DND-41 (cell line): ENCODE measurements at regions not wholly inside any gene's neighbourhood (a gene's known extent, or its start where the extent isn't known, plus 50 kb on each side); places are given as distances from the start of the nearest gene placed in this dataset.

ENCODE experiments used
- ATAC-seq: fragments of 200-7000 bp; cut with Tn5 transposase; 3 replicates; pipeline ENCODE4 v1.9.1; 2021; ENCODE audit warnings: low read depth; ENCODE audit not compliant: insufficient read depth
- DNase-seq: peaks from one replicate; pipeline ENCODE4 v3.0.0-alpha.2; 2020
- H2AFZ ChIP-seq: 2 replicates; pipeline ENCODE4 v1.6.0; 2012; ENCODE audit warnings: low read depth, low read length
- H3K27ac ChIP-seq: 2 replicates; pipeline ENCODE4 v1.5.1; 2012; ENCODE audit warnings: low read length, inconsistent platforms
- H3K27me3 ChIP-seq: fragments of 200-600 bp; sonication (generic); 2 replicates; pipeline ENCODE4 v1.6.0; 2012; ENCODE audit warnings: low read length, mild to moderate bottlenecking, inconsistent platforms; ENCODE audit not compliant: insufficient read depth, poor library complexity
- H3K36me3 ChIP-seq: 2 replicates; pipeline ENCODE4 v1.5.1; 2012; ENCODE audit warnings: low read length, inconsistent platforms; ENCODE audit not compliant: insufficient read depth
- H3K4me1 ChIP-seq: 2 replicates; pipeline ENCODE4 v1.5.1; 2012; ENCODE audit warnings: mild to moderate bottlenecking, low read length; ENCODE audit not compliant: insufficient read depth
- H3K4me2 ChIP-seq: 2 replicates; pipeline ENCODE4 v1.6.0; 2012; ENCODE audit warnings: mild to moderate bottlenecking, moderate library complexity, low read length, inconsistent platforms; ENCODE audit not compliant: insufficient read depth
- H3K4me3 ChIP-seq, 2 experiments: fragments of 200-600 bp in 1 of 2; shearing (Covaris generic) in 1 of 2; 2 replicates each; pipeline ENCODE4 v1.5.1; 2012 to 2016; ENCODE audit warnings: inconsistent platforms in 2 of 2, low read length in 2 of 2, mild to moderate bottlenecking in 2 of 2, low read depth in 1 of 2, moderate library complexity in 1 of 2
- H3K79me2 ChIP-seq: 2 replicates; pipeline ENCODE4 v1.6.0; 2012; ENCODE audit warnings: low read length, inconsistent platforms; ENCODE audit not compliant: insufficient read depth
- H3K9ac ChIP-seq: 2 replicates; pipeline ENCODE4 v1.6.0; 2012; ENCODE audit warnings: low read depth, mild to moderate bottlenecking, inconsistent platforms, low read length, moderate library complexity
- H3K9me3 ChIP-seq: 2 replicates; pipeline ENCODE4 v1.5.1; 2012; ENCODE audit warnings: low read length, moderate library complexity, mild to moderate bottlenecking, inconsistent platforms; ENCODE audit not compliant: insufficient read depth, severe bottlenecking
- H4K20me1 ChIP-seq: 2 replicates; pipeline ENCODE4 v1.6.0; 2012; ENCODE audit warnings: low read length; ENCODE audit not compliant: insufficient read depth
- EZH2 ChIP-seq: IDR thresholded peaks from 3 replicates; pipeline ENCODE4 v1.6.1; 2012; ENCODE audit warnings: borderline replicate concordance, low read depth, mild to moderate bottlenecking, moderate library complexity, low read length, inconsistent platforms; ENCODE audit not compliant: severe bottlenecking
- TF ChIP-seq, protein P1 (sequence below): IDR thresholded peaks from 2 replicates; pipeline ENCODE4 v1.5.1; 2012; ENCODE audit warnings: borderline replicate concordance, low read length, moderate library complexity, mild to moderate bottlenecking; ENCODE audit not compliant: poor library complexity, severe bottlenecking; ENCODE audit errors: extremely low read depth

DNA sequence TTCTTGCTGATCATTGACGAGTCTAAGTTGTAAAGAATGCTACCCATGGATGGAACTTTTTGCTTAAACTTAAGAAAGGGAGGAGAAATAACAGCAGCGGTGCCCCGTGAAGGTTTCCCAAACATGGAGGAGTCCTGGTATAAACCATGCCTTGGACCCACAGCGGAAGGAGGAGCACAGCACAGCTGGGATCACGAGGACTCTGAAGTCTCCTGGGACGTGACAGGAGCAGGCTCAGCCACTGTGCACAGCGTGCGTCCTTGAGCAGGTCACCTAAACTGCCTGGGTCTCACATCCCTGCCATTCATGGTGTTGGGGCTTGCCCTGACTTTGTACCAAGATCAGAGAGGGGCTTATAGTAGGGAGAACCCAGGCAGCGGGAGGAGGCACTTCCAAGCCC lies 56.1 kb upstream of the UNC93A start:
- Histone ChIP-seq H3K27ac (no peak overlapping the region), H2AFZ (no peak overlapping the region), H4K20me1 (no peaks in the 10 kb centered on the region), H3K4me2 (no peak overlapping the region), H3K4me3 (no peak overlapping the region), H3K9me3 (no peaks in the 10 kb centered on the region), H3K4me1 (no peaks in the 10 kb centered on the region), H3K36me3 (no peaks in the 10 kb centered on the region), H3K79me2 (no peaks in the 10 kb centered on the region), H3K27me3 (peaks cover 4% of the 10 kb centered on the region), H3K9ac (no peak overlapping the region)
- DNase-seq, result no peak
- ATAC-seq, result no peak
- TF ChIP-seq, protein P1, sequence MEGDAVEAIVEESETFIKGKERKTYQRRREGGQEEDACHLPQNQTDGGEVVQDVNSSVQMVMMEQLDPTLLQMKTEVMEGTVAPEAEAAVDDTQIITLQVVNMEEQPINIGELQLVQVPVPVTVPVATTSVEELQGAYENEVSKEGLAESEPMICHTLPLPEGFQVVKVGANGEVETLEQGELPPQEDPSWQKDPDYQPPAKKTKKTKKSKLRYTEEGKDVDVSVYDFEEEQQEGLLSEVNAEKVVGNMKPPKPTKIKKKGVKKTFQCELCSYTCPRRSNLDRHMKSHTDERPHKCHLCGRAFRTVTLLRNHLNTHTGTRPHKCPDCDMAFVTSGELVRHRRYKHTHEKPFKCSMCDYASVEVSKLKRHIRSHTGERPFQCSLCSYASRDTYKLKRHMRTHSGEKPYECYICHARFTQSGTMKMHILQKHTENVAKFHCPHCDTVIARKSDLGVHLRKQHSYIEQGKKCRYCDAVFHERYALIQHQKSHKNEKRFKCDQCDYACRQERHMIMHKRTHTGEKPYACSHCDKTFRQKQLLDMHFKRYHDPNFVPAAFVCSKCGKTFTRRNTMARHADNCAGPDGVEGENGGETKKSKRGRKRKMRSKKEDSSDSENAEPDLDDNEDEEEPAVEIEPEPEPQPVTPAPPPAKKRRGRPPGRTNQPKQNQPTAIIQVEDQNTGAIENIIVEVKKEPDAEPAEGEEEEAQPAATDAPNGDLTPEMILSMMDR, result no peak
- no peak for TF ChIP-seq EZH2

DNA sequence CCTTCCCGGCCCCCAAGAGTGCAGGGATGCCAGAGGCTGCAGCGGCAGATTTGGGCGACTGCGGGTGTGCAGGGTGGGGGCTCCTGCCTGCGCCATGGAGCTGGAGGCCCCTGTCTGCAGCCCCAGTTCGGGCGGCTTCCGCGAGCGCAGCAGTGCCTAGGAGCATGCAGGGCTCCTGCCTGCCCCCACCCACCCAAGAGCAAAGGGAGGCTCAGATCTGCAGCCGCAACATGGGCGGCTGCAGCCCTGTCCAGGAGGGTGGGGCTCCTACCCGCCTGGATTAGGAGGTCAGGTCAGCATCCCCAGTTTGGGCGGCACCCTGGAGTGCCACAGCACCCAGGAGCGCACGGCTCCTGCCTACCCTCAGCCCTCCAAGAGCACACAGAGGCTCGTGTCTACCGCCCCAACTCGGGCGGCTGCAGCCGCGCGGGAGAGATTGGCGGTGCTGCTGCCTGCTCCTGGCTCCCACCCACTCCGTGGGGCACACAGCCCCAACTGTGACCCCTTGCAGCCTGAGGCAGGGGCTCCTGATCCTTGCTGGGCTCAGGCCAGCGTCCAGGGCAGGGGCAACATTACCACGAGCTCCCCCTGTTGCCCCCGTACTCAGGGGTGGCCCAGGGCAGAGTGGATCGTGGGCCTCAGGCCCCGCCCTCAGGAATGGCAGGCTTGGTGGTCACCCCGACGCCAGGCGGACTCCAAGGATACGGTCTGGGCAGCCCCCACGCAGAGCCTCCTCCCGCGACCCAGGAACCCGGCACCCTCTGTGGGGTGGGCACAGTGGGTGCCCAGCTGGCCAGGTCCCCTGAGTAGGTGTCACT lies 55.5 kb upstream of the UNC93A start:
- Histone ChIP-seq H3K4me1 (no peaks in the 10 kb centered on the region), H3K9ac (no peak overlapping the region), H3K4me2 (no peak overlapping the region), H3K79me2 (no peaks in the 10 kb centered on the region), H3K9me3 (no peaks in the 10 kb centered on the region), H3K27ac (no peak overlapping the region), H4K20me1 (no peaks in the 10 kb centered on the region), H3K36me3 (no peaks in the 10 kb centered on the region), H2AFZ (no peak overlapping the region), H3K27me3 (peaks cover 4% of the 10 kb centered on the region), H3K4me3 (no peak overlapping the region)
- TF ChIP-seq EZH2, result no peak
- TF ChIP-seq, protein P1, result no peak
- DNase-seq (no peak), ATAC-seq (no peak)

DNA sequence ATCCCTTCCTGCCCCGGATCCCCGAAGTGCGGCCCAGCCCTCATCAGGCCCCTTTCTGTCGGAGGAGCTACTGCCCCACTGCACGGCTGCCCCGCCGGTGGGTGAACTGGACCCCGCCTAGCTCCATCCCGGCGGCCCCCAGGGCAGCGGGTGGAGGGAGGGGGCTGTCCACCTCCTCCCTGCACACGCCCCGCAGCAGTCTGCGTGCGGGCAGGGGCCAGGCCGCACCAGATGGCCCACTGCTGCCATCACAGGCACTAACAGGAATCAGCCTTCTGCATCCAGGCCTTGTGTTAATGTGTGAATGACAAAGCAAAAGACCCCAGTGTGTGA lies 54.9 kb upstream of the UNC93A start:
- H3K9ac ChIP-seq, result no peak overlapping the region
- H3K4me1 ChIP-seq, result no peaks in the 10 kb centered on the region
- DNase-seq, result no peak
- TF ChIP-seq, protein P1, result no peak
- no peak for TF ChIP-seq EZH2
- no peaks in the 10 kb centered on the region for H4K20me1 ChIP-seq
- no peaks in the 10 kb centered on the region for H3K9me3 ChIP-seq
- no peak overlapping the region for H2AFZ ChIP-seq
- ATAC-seq, result no peak
- no peak overlapping the region for H3K27ac ChIP-seq
- H3K4me2 ChIP-seq, result no peak overlapping the region
- H3K36me3 ChIP-seq, result no peaks in the 10 kb centered on the region
- H3K4me3 ChIP-seq, result no peak overlapping the region
- peaks cover 4% of the 10 kb centered on the region for H3K27me3 ChIP-seq
- H3K79me2 ChIP-seq, result no peaks in the 10 kb centered on the region
